HG03196 (cell line): ENCODE measurements at regions not wholly inside any gene's neighbourhood (a gene's known extent, or its start where the extent isn't known, plus 50 kb on each side); places are given as distances from the start of the nearest gene placed in this dataset.

Source experiments
- ATAC-seq: cut with Tn5 transposase; IDR thresholded peaks from one replicate; pipeline ENCODE4 v1.9.1; 2021; ENCODE audit not compliant: unreplicated experiment

GRCh38 chr5:56358703-56359681 is 125.9 kb upstream of the ANKRD55 start:
- ATAC-seq, result no peak

- ATAC-seq, result no peak
These were observed 124.9 kb upstream of the ANKRD55 start for GRCh38 chr5:56358046-56358445.

- no peak for ATAC-seq
These were observed 124.3 kb upstream of the ANKRD55 start for GRCh38 chr5:56357426-56357825.

GRCh38 chr5:56356836-56357160 is 123.7 kb upstream of the ANKRD55 start:
- ATAC-seq, result no peak

- ATAC-seq, result no peak
These were observed 123.1 kb upstream of the ANKRD55 start for GRCh38 chr5:56356121-56356835.

- ATAC-seq, result no peak
These were observed 121.7 kb upstream of the ANKRD55 start for GRCh38 chr5:56354836-56355235.

- ATAC-seq, result no peak
These were observed 119.9 kb upstream of the ANKRD55 start for GRCh38 chr5:56352808-56353590.

GRCh38 chr5:56350597-56351170 is 117.6 kb upstream of the ANKRD55 start:
- no peak for ATAC-seq

- ATAC-seq, result no peak
These were observed 117.0 kb upstream of the ANKRD55 start for GRCh38 chr5:56350011-56350596.

GRCh38 chr5:56349461-56349860 is 116.3 kb upstream of the ANKRD55 start:
- no peak for ATAC-seq

GRCh38 chr5:56346741-56347535 is 113.8 kb upstream of the ANKRD55 start:
- ATAC-seq, result no peak

GRCh38 chr5:56346044-56346710 is 113.0 kb upstream of the ANKRD55 start:
- ATAC-seq, result no peak

GRCh38 chr5:56345352-56345751 is 112.2 kb upstream of the ANKRD55 start:
- ATAC-seq, result no peak

- ATAC-seq, result no peak
These were observed 111.5 kb upstream of the ANKRD55 start for GRCh38 chr5:56344594-56344993.

- ATAC-seq, result no peak
These were observed 110.9 kb upstream of the ANKRD55 start for GRCh38 chr5:56343988-56344387.

GRCh38 chr5:56342616-56343015 is 109.5 kb upstream of the ANKRD55 start:
- no peak for ATAC-seq

- ATAC-seq, result no peak
These were observed 107.3 kb upstream of the ANKRD55 start for GRCh38 chr5:56340196-56340980.

- no peak for ATAC-seq
These were observed 106.6 kb upstream of the ANKRD55 start for GRCh38 chr5:56339732-56340131.
